ENCODE measurements at regions not wholly inside any gene's neighbourhood (a gene's known extent, or its start where the extent isn't known, plus 50 kb on each side); places are given as distances from the start of the nearest gene placed in this dataset.

- no peak for DNase-seq
Measured at GRCh38 chr10:57294698-57295097, 933.6 kb upstream of the ZWINT start.

- no peak for DNase-seq
Measured at GRCh38 chr10:57288754-57289153, 927.7 kb upstream of the ZWINT start.

GRCh38 chr10:57262892-57263291 lies 901.8 kb upstream of the ZWINT start:
- no peak for DNase-seq

GRCh38 chr10:57260175-57260574 lies 899.1 kb upstream of the ZWINT start:
- no peak for DNase-seq

- DNase-seq, result no peak
Measured at GRCh38 chr10:57249615-57250281, 888.7 kb upstream of the ZWINT start.

- no peak for DNase-seq
Measured at GRCh38 chr10:57247271-57247670, 886.2 kb upstream of the ZWINT start.

- DNase-seq, result no peak
Measured at GRCh38 chr10:57225920-57226319, 864.9 kb upstream of the ZWINT start.

GRCh38 chr10:57224811-57225210 lies 863.8 kb upstream of the ZWINT start:
- no peak for DNase-seq

- DNase-seq, result no peak
Measured at GRCh38 chr10:57222603-57223002, 861.5 kb upstream of the ZWINT start.

- DNase-seq, result no peak
Measured at GRCh38 chr10:57222129-57222528, 861.1 kb upstream of the ZWINT start.

GRCh38 chr10:57221674-57222073 lies 860.6 kb upstream of the ZWINT start:
- no peak for DNase-seq

- DNase-seq, result no peak
Measured at GRCh38 chr10:57218382-57218781, 857.3 kb upstream of the ZWINT start.

- DNase-seq, result no peak
Measured at GRCh38 chr10:57202356-57202755, 841.3 kb upstream of the ZWINT start.

GRCh38 chr10:57188846-57189245 lies 827.8 kb upstream of the ZWINT start:
- no peak for DNase-seq

GRCh38 chr10:57186201-57186600 lies 825.1 kb upstream of the ZWINT start:
- DNase-seq, result no peak

GRCh38 chr10:57169597-57169996 lies 808.5 kb upstream of the ZWINT start:
- DNase-seq, result no peak

- DNase-seq, result no peak
Measured at GRCh38 chr10:57168611-57169240, 807.7 kb upstream of the ZWINT start.

- DNase-seq, result no peak
Measured at GRCh38 chr10:57165671-57166070, 804.6 kb upstream of the ZWINT start.

GRCh38 chr10:57162231-57162630 lies 801.2 kb upstream of the ZWINT start:
- DNase-seq, result no peak

- DNase-seq, result no peak
Measured at GRCh38 chr10:57161157-57161556, 800.1 kb upstream of the ZWINT start.

GRCh38 chr10:57145548-57145947 lies 784.5 kb upstream of the ZWINT start:
- DNase-seq, result no peak

GRCh38 chr10:57142925-57143576 lies 782.0 kb upstream of the ZWINT start:
- no peak for DNase-seq

- DNase-seq, result no peak
Measured at GRCh38 chr10:57141708-57142107, 780.6 kb upstream of the ZWINT start.

- DNase-seq, result no peak
Measured at GRCh38 chr10:57119684-57120083, 758.6 kb upstream of the ZWINT start.

Data from activated CD4-positive, alpha-beta T cell treated with anti-CD3 and anti-CD28 coated beads, Interleukin-2, Interleukin-6, amounts not matched to agents 100 ng/mL and 50 ng/mL, durations not matched to agents 16 hours and 8 hours (primary cell).